ENCODE measurements at regions not wholly inside any gene's neighbourhood (a gene's known extent, or its start where the extent isn't known, plus 50 kb on each side); places are given as distances from the start of the nearest gene placed in this dataset.

DNA sequence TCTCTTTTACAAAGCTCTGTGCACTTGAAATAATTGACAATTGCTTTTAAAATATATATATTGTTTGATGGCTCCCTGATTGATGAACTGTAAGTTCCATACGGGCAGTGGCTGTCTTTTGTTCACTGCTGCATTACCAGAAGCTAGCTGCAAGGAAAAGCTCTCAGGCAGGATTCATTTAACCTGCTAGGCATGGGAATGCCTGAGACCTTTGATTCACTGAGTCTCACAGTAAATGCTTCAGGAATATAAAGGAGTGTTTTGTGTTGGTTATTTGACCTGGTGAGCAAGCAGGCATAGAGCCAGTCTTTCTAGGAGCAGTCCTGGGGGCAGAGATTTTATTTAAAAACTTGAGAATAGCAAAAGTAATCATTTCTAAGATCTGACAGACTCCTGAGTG lies 193.2 kb upstream of the ITGA4 start:
- Mint-ChIP-seq H3K4me1 (ENCODE audit: unreplicated experiment) (no peaks in the 10 kb centered on the region), H3K36me3 (ENCODE audit: low read depth, unreplicated experiment) (no peaks in the 10 kb centered on the region), H3K4me3 (ENCODE audit: unreplicated experiment) (no peak overlapping the region), H3K27ac (ENCODE audit: unreplicated experiment) (no peak overlapping the region), H3K27me3 (ENCODE audit: unreplicated experiment) (no peaks in the 10 kb centered on the region), H3K9me3 (ENCODE audit: unreplicated experiment) (no peaks in the 10 kb centered on the region)
- DNase-seq (ENCODE audit: low spot score) = no peak
- TF ChIP-seq, protein P1, sequence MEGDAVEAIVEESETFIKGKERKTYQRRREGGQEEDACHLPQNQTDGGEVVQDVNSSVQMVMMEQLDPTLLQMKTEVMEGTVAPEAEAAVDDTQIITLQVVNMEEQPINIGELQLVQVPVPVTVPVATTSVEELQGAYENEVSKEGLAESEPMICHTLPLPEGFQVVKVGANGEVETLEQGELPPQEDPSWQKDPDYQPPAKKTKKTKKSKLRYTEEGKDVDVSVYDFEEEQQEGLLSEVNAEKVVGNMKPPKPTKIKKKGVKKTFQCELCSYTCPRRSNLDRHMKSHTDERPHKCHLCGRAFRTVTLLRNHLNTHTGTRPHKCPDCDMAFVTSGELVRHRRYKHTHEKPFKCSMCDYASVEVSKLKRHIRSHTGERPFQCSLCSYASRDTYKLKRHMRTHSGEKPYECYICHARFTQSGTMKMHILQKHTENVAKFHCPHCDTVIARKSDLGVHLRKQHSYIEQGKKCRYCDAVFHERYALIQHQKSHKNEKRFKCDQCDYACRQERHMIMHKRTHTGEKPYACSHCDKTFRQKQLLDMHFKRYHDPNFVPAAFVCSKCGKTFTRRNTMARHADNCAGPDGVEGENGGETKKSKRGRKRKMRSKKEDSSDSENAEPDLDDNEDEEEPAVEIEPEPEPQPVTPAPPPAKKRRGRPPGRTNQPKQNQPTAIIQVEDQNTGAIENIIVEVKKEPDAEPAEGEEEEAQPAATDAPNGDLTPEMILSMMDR (IDR thresholded peaks at IDR 0.05; ENCODE audit: unreplicated experiment) = no peak

DNA sequence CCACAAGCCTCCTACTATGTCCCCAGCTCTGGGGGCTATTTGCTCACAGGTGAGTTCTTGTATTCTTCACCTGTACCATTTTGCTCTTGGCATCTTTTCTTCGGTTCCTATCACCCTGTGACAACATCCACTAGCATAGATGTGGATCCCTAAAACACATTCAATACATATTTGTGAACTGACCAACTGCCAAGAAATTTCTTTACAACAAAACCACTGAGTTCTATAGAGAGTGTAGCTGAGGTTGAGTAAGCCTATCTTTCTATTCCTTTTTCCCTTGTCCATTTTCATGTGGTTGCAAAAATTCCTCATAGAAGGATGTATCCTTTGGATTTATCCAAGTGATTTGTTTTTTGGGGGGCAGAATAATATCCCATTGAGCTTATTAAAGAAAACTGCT lies 192.7 kb upstream of the ITGA4 start:
- Mint-ChIP-seq H3K9me3 (ENCODE audit: unreplicated experiment) (no peaks in the 10 kb centered on the region), H3K27me3 (ENCODE audit: unreplicated experiment) (no peaks in the 10 kb centered on the region), H3K36me3 (ENCODE audit: low read depth, unreplicated experiment) (no peaks in the 10 kb centered on the region), H3K4me1 (ENCODE audit: unreplicated experiment) (no peaks in the 10 kb centered on the region), H3K4me3 (ENCODE audit: unreplicated experiment) (no peak overlapping the region), H3K27ac (ENCODE audit: unreplicated experiment) (no peak overlapping the region)
- TF ChIP-seq, protein P1 (IDR thresholded peaks at IDR 0.05; ENCODE audit: unreplicated experiment) = no peak
- DNase-seq (ENCODE audit: low spot score) = no peak

DNA sequence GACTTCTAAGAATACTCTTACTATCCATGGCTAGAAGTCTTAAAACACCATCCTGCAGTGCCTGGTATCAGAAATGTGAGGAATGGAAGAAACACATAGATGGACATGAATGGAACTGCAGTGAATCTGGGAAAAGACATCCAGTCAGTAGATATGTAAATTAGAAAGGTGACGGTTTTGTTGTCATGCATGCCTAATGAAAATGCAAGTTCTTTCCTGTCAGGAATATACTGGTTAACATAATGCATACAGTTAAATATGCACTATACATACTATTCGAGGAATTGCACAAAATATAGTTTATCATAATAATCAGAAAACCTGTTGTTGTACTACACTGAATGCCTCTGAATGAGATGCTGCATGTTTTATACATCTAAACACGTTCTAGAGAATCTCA lies 190.6 kb upstream of the ITGA4 start:
- Mint-ChIP-seq H3K27me3 (ENCODE audit: unreplicated experiment) (no peaks in the 10 kb centered on the region), H3K4me3 (ENCODE audit: unreplicated experiment) (no peak overlapping the region)

DNA sequence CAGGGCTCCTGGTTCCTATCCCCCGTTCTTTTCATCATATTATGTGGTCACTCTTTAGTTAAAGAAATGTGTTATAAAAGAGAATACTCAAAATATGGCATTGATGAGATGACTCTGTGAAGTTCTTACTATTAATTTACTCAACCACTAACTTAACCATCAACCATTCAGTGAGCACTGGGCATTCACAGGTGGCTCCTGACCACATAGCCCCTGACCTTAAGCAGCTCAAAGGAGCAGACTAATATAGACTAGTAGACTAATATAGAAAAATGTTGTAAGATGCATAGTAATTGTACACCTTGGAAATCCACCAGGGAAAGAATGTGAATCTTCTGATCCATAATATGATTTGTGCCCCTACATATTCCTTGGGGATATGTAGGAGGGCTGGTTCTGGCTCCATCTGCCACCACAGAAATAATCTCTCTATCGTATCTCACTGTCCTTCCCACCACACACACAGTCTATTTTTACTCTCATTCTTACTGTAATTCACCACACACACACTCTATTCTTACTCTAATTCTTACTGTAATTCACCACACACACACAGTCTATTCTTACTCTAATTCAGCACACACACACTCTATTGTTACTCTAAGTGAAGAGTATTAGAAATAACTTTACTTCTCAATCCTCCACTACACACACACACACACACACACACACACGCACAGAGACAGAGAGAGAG lies 188.9 kb upstream of the ITGA4 start:
- Mint-ChIP-seq H3K4me1 (ENCODE audit: unreplicated experiment) (no peaks in the 10 kb centered on the region), H3K27ac (ENCODE audit: unreplicated experiment) (no peak overlapping the region), H3K36me3 (ENCODE audit: low read depth, unreplicated experiment) (no peaks in the 10 kb centered on the region), H3K27me3 (ENCODE audit: unreplicated experiment) (no peaks in the 10 kb centered on the region), H3K9me3 (ENCODE audit: unreplicated experiment) (no peaks in the 10 kb centered on the region), H3K4me3 (ENCODE audit: unreplicated experiment) (no peak overlapping the region)
- TF ChIP-seq, protein P1 (IDR thresholded peaks at IDR 0.05; ENCODE audit: unreplicated experiment) = no peak
- no peak for DNase-seq (ENCODE audit: low spot score)

More for the DNA sequence above, 190.6 kb upstream of the ITGA4 start:
- Mint-ChIP-seq H3K4me1 (ENCODE audit: unreplicated experiment) (no peaks in the 10 kb centered on the region), H3K27ac (ENCODE audit: unreplicated experiment) (no peak overlapping the region), H3K36me3 (ENCODE audit: low read depth, unreplicated experiment) (no peaks in the 10 kb centered on the region), H3K9me3 (ENCODE audit: unreplicated experiment) (no peaks in the 10 kb centered on the region)
- TF ChIP-seq, protein P1 (IDR thresholded peaks at IDR 0.05; ENCODE audit: unreplicated experiment) = no peak
- DNase-seq (ENCODE audit: low spot score) = no peak

DNA sequence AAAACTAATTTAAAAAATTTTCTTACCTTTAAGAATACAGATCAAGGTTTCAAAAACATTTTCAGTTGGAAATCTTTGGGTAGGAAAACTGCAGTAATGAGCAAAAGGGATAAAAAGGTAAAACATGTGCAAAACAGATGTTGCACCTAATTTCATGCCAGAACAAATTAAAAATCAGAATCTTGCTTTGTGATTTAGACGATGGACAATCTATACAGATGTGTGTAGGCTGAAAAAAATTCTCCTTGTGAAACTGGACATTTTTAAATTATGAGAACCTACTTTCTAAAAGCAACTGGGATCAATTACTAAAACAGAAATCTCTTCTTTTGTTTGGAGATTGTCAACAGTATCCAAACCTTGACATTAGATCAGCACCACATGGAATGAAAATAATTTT lies 183.2 kb upstream of the ITGA4 start:
- Mint-ChIP-seq H3K4me1 (ENCODE audit: unreplicated experiment) (no peaks in the 10 kb centered on the region), H3K27ac (ENCODE audit: unreplicated experiment) (no peak overlapping the region), H3K9me3 (ENCODE audit: unreplicated experiment) (no peaks in the 10 kb centered on the region), H3K4me3 (ENCODE audit: unreplicated experiment) (no peak overlapping the region), H3K27me3 (ENCODE audit: unreplicated experiment) (no peaks in the 10 kb centered on the region), H3K36me3 (ENCODE audit: low read depth, unreplicated experiment) (no peaks in the 10 kb centered on the region)
- TF ChIP-seq, protein P1 (IDR thresholded peaks at IDR 0.05; ENCODE audit: unreplicated experiment) = no peak
- DNase-seq (ENCODE audit: low spot score) = no peak
